ENCODE measurements at regions not wholly inside any gene's neighbourhood (a gene's known extent, or its start where the extent isn't known, plus 50 kb on each side); places are given as distances from the start of the nearest gene placed in this dataset.

- TF ChIP-seq POLR2A (IDR thresholded peaks at IDR 0.05) (no peak), CTCF (IDR thresholded peaks at IDR 0.05) (no peak)
Measured at GRCh38 chr13:82658811-82659210, 1223.5 kb downstream of the SLITRK1 start.
